NCI-H226 (cell line): ENCODE measurements at regions not wholly inside any gene's neighbourhood (a gene's known extent, or its start where the extent isn't known, plus 50 kb on each side); places are given as distances from the start of the nearest gene placed in this dataset.

ENCODE experiments used
- DNase-seq: peaks from one replicate; pipeline ENCODE4 v3.0.0-alpha.2; 2015

- DNase-seq: no peak
Measured at GRCh38 chr4:85406185-85406584, 68.8 kb upstream of the ARHGAP24 start.

DNA sequence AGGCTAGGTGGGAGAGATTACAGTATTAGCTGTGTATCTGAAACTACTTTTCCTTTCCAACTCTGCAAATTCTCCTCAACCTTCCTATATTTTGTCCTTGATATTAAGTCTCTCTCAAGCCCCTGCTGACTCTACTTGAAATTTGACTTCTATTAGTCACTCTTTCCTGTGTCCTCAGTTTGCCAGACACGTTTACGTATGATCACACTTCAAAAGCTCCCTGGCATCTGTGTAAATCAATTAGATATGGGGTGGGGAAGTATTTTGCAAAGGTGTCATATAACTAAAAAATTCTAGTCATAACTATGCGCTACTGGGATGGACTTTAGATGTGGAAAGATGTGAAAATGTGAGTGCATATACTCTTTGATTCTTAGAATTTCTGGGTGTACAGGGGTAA lies 67.4 kb upstream of the ARHGAP24 start:
- no peak for DNase-seq

DNA sequence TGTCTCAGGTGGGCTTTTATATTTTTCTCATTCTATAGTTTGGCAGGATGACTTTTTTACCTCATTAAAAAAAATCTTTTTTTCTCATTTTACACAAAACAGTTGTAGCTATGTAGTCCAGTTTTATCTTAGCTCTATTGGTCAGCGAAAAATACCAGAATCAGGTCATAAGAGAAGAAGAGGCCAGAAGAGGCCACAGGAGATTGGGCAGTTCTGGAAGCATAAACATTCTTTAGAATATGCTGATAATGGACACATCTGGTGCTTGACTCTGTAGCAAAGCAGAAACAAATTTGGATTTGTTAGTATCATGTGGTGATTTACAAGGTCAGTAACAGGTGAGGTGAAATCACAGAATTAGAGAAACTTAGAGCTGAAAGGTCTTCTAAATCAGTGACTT lies 66.6 kb upstream of the ARHGAP24 start:
- DNase-seq: no peak

DNA sequence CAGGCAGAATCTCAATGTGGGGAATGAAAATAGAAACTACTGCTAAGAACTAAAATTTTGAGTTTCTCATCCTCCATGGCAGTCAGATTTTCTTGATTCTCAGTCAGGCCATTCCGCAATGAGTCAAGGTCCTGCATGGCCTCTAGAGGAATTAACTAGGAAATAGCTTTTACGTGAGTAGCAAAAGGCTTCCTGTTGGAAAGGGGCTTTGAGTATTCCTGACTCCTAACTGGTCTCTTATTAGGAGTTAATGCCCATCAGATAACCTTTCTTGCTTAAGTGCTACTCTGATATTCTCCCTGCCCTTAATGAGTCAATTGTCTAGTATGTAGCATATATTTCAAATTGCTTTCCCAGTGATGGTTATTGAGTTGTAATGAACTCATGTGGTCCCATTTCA lies 65.7 kb upstream of the ARHGAP24 start:
- peak; percentile 77 for DNase-seq

DNA sequence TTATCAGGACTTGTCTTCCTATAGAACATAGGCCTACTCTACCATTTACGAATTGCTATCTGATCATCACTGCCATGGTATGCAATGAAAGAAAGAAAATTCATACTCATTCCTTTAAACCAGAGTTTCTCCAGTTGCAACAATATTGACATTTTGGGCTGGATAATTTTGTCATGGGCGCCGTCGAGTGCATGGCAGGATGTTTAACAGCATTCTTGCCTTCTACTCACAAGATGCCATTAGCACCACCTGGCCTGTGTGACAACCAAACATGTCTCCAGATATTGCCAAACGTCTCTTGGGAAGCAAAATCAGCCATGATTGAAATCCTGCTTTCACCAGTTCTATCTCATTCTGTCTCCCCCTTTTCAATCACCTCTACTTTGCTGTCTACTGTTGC lies 63.6 kb upstream of the ARHGAP24 start:
- DNase-seq: no peak

- no peak for DNase-seq
Measured at GRCh38 chr4:85414972-85415371, 60.0 kb upstream of the ARHGAP24 start.

GRCh38 chr4:85416094-85416493 lies 58.9 kb upstream of the ARHGAP24 start:
- DNase-seq: no peak

- DNase-seq: no peak
Measured at GRCh38 chr4:85419103-85419502, 55.8 kb upstream of the ARHGAP24 start.

GRCh38 chr4:85420831-85421230 lies 54.1 kb upstream of the ARHGAP24 start:
- DNase-seq: peak; percentile 76

DNA sequence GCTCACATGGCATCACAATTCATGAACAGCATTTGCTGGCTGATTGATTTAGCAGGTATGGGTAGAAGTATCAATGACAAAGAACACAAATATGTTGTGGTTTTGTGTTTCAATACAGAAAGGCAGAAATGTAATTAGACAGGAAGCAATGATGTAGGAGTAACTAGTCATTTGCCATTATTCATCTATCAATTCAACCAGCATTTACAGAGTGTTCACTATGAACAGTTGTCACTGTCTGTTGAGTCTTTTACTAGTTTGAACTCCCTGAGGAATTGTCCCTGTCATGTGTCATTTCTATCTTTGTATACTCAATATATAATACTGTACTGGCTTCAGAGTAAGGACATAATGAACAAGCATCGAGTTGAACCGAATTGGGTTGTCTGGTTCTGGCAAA lies 51.5 kb upstream of the ARHGAP24 start:
- peak; percentile 37 for DNase-seq
